ENCODE measurements at regions not wholly inside any gene's neighbourhood (a gene's known extent, or its start where the extent isn't known, plus 50 kb on each side); places are given as distances from the start of the nearest gene placed in this dataset.

GRCh38 chr1:221069178-221069903, 190.1 kb downstream of the HLX start:
- Histone ChIP-seq H3K27ac (no peak overlapping the region), H3K9me3 (ENCODE audit: low read depth) (no peaks in the 10 kb centered on the region), H2AFZ (no peak overlapping the region), H3K79me2 (ENCODE audit: insufficient read depth) (no peaks in the 10 kb centered on the region), H3K9me2 (ENCODE audit: insufficient read depth) (no peaks in the 10 kb centered on the region), H3K27me3 (replicated peaks; ENCODE audit: insufficient read depth) (no peaks in the 10 kb centered on the region), H4K20me1 (ENCODE audit: insufficient read depth) (no peaks in the 10 kb centered on the region), H3K4me3 (no peak overlapping the region), H3K4me1 (ENCODE audit: insufficient read depth) (no peaks in the 10 kb centered on the region), H3K4me2 (ENCODE audit: unreplicated experiment) (no peak overlapping the region), H3K9ac (no peak overlapping the region), H3F3A (ENCODE audit: insufficient read depth) (no peaks in the 10 kb centered on the region), H3K36me3 (ENCODE audit: low read depth) (no peaks in the 10 kb centered on the region)
- WGBS, 2 experiments (ENCODE audit: low coverage in 1 of 2, low lambda C conversion rate in 2 of 2, missing lambda C conversion rate in 2 of 2), result 86 to 90% methylated on average over 5 of the region's 5 CpGs
- in situ Hi-C loops (cut with MboI), result no loop called here
- no peak for DNase-seq
- TF ChIP-seq EZH2 (IDR thresholded peaks at IDR 0.05; ENCODE audit: insufficient read depth, poor library complexity, severe bottlenecking) (no peak), EZH2phosphoT487 (IDR thresholded peaks at IDR 0.05; ENCODE audit: insufficient read depth, low read depth) (no peak)

GRCh38 chr1:221069986-221070385, 190.7 kb downstream of the HLX start:
- WGBS, 2 experiments (ENCODE audit: low coverage in 1 of 2, low lambda C conversion rate in 2 of 2, missing lambda C conversion rate in 2 of 2), result 90 to 97% methylated on average over 2 of the region's 2 CpGs

GRCh38 chr1:221071777-221072176, 192.5 kb downstream of the HLX start:
- WGBS, 2 experiments (ENCODE audit: low coverage in 1 of 2, low lambda C conversion rate in 2 of 2, missing lambda C conversion rate in 2 of 2), result 3 to 14% methylated on average over 1 of the region's 1 CpG
- TF ChIP-seq EZH2 (IDR thresholded peaks at IDR 0.05; ENCODE audit: insufficient read depth, poor library complexity, severe bottlenecking), result no peak
- no peak for TF ChIP-seq EZH2phosphoT487 (IDR thresholded peaks at IDR 0.05; ENCODE audit: insufficient read depth, low read depth)
- H3F3A ChIP-seq (ENCODE audit: insufficient read depth), result no peaks in the 10 kb centered on the region
- H3K4me3 ChIP-seq, result no peak overlapping the region
- H3K4me2 ChIP-seq (ENCODE audit: unreplicated experiment), result no peak overlapping the region
- no peaks in the 10 kb centered on the region for H3K36me3 ChIP-seq (ENCODE audit: low read depth)
- no peak overlapping the region for H3K27ac ChIP-seq
- in situ Hi-C loops (cut with MboI), result no loop called here
- H3K9me2 ChIP-seq (ENCODE audit: insufficient read depth), result no peaks in the 10 kb centered on the region
- no peaks in the 10 kb centered on the region for H3K9me3 ChIP-seq (ENCODE audit: low read depth)
- H3K79me2 ChIP-seq (ENCODE audit: insufficient read depth), result no peaks in the 10 kb centered on the region
- no peak overlapping the region for H2AFZ ChIP-seq
- no peaks in the 10 kb centered on the region for H3K27me3 ChIP-seq (replicated peaks; ENCODE audit: insufficient read depth)
- no peaks in the 10 kb centered on the region for H4K20me1 ChIP-seq (ENCODE audit: insufficient read depth)
- no peak overlapping the region for H3K9ac ChIP-seq
- H3K4me1 ChIP-seq (ENCODE audit: insufficient read depth), result peaks cover 4% of the 10 kb centered on the region; the same call in 1 of the 2 replicates
- DNase-seq, result no peak

More at GRCh38 chr1:221069986-221070385, 190.7 kb downstream of the HLX start:
- H4K20me1 ChIP-seq (ENCODE audit: insufficient read depth), result no peaks in the 10 kb centered on the region
- no peaks in the 10 kb centered on the region for H3K4me1 ChIP-seq (ENCODE audit: insufficient read depth)
- no peak overlapping the region for H3K9ac ChIP-seq
- H3F3A ChIP-seq (ENCODE audit: insufficient read depth), result no peaks in the 10 kb centered on the region
- no peaks in the 10 kb centered on the region for H3K27me3 ChIP-seq (replicated peaks; ENCODE audit: insufficient read depth)
- H3K4me3 ChIP-seq, result no peak overlapping the region
- H3K27ac ChIP-seq, result no peak overlapping the region
- H2AFZ ChIP-seq, result no peak overlapping the region
- no peak for DNase-seq
- no peaks in the 10 kb centered on the region for H3K9me2 ChIP-seq (ENCODE audit: insufficient read depth)
- no peaks in the 10 kb centered on the region for H3K9me3 ChIP-seq (ENCODE audit: low read depth)
- no peaks in the 10 kb centered on the region for H3K79me2 ChIP-seq (ENCODE audit: insufficient read depth)
- H3K36me3 ChIP-seq (ENCODE audit: low read depth), result no peaks in the 10 kb centered on the region
- no peak for TF ChIP-seq EZH2phosphoT487 (IDR thresholded peaks at IDR 0.05; ENCODE audit: insufficient read depth, low read depth)
- no peak for TF ChIP-seq EZH2 (IDR thresholded peaks at IDR 0.05; ENCODE audit: insufficient read depth, poor library complexity, severe bottlenecking)
- in situ Hi-C loops (cut with MboI), result no loop called here
- no peak overlapping the region for H3K4me2 ChIP-seq (ENCODE audit: unreplicated experiment)

- Histone ChIP-seq H3K27me3 (replicated peaks; ENCODE audit: insufficient read depth) (no peaks in the 10 kb centered on the region), H3K27ac (no peak overlapping the region), H2AFZ (no peak overlapping the region), H3K36me3 (ENCODE audit: low read depth) (no peaks in the 10 kb centered on the region), H3F3A (ENCODE audit: insufficient read depth) (no peaks in the 10 kb centered on the region), H3K79me2 (ENCODE audit: insufficient read depth) (no peaks in the 10 kb centered on the region), H4K20me1 (ENCODE audit: insufficient read depth) (no peaks in the 10 kb centered on the region), H3K9me3 (ENCODE audit: low read depth) (no peaks in the 10 kb centered on the region), H3K4me3 (no peak overlapping the region), H3K9ac (no peak overlapping the region), H3K4me1 (ENCODE audit: insufficient read depth) (peaks cover 4% of the 10 kb centered on the region; the same call in 1 of the 2 replicates), H3K4me2 (ENCODE audit: unreplicated experiment) (no peak overlapping the region), H3K9me2 (ENCODE audit: insufficient read depth) (no peaks in the 10 kb centered on the region)
- in situ Hi-C loops (cut with MboI), result no loop called here
- WGBS, 2 experiments (ENCODE audit: low coverage in 1 of 2, low lambda C conversion rate in 2 of 2, missing lambda C conversion rate in 2 of 2), result 18 to 47% methylated on average over 1 of the region's 1 CpG
- no peak for DNase-seq
- TF ChIP-seq EZH2 (IDR thresholded peaks at IDR 0.05; ENCODE audit: insufficient read depth, poor library complexity, severe bottlenecking) (no peak), EZH2phosphoT487 (IDR thresholded peaks at IDR 0.05; ENCODE audit: insufficient read depth, low read depth) (no peak)
Observed at GRCh38 chr1:221072214-221072613, 193.0 kb downstream of the HLX start.
